Activated T-cell treated with anti-CD3 and anti-CD28 coated beads for 1 hour (primary cell): ENCODE measurements at regions not wholly inside any gene's neighbourhood (a gene's known extent, or its start where the extent isn't known, plus 50 kb on each side); places are given as distances from the start of the nearest gene placed in this dataset.

ENCODE experiments used
- DNase-seq: peaks from one replicate; pipeline ENCODE4 v3.0.0-alpha.2; 2020; ENCODE audit warnings: low read depth

DNA sequence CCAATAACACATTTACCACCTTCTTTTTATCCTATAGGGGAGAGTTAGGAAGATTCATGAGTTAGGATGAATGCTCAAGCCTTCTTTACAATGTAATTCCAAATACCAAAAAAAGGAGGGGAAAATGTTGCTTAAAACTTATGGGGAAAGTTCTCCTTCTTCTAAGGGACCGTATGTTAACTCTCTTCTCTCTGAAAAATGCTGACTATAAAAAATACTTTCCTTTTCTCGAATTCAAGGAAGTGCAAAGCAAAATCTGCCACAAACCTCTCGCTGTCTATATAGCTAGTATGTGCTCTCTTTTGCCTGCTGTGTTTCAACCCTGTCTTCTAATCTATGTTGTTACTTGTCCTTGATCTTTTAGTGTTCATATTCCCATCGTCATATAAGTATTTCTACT is 768.6 kb upstream of the C9orf72 start:
- no peak for DNase-seq

- DNase-seq = no peak
Measured at GRCh38 chr9:28342815-28343338, 769.6 kb upstream of the C9orf72 start.

GRCh38 chr9:28363151-28363562 is 789.9 kb upstream of the C9orf72 start:
- no peak for DNase-seq

- DNase-seq = no peak
Measured at GRCh38 chr9:28365020-28365640, 791.8 kb upstream of the C9orf72 start.

DNA sequence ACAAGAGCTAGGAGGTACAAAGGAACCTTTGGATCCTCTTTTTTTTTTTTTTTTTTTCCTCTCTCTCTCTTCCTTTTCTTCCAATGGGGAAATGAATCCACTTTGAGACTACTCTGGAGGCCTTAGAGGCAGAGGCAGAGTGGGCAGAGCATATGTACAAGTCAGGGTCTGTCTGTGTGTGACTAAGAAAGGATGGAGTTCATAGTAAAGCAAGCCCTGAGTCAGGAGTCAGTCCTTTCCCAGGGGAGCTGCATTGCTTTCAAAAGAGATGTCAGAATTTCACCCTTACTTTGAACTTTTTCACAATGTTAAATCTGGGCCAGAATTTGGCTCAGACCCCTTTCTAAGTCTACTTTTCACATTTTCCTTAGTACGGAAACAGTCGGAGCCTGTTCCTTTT is 792.4 kb upstream of the C9orf72 start:
- no peak for DNase-seq

DNA sequence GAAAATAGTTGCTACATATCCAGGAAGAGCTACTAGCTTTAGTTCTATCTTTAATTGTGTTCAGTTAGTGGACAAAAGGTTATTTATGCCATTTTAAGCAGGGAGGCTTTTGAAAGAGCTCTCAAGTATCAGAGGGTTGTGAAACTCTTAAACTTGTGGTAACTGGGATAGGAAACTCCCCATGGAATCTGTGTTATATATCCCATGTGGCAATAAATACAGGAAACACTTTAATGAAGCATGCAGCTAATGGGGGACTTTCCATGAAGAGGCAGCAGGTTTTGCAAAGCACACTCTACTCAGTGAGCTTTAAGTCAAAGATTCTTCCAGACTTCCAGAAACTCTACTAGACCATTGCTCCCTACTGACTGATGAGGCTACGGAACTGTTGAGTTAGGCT is 805.0 kb upstream of the C9orf72 start:
- no peak for DNase-seq

GRCh38 chr9:28379082-28379481 is 805.8 kb upstream of the C9orf72 start:
- DNase-seq = no peak

- DNase-seq = no peak
Measured at GRCh38 chr9:28389411-28389810, 816.1 kb upstream of the C9orf72 start.

GRCh38 chr9:28394774-28395173 is 821.5 kb upstream of the C9orf72 start:
- no peak for DNase-seq

DNA sequence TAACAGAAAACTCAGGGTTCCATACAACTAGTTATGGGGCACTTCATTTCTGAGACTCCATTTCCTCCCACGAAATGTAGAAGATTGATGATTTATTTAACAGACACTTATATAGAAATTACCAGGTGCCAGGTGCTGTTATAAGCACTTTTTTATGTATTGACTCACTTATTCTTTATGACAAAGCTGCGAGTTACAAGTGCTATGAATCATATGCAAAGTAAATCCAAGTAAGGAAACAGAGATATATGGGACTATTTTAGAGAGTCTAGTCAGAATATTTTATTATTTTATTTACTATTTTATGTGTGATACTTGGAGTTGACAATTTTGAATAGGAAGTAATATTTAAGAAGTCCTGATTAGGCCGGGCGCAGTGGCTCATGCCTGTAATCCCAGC is 822.8 kb upstream of the C9orf72 start:
- DNase-seq = no peak

DNA sequence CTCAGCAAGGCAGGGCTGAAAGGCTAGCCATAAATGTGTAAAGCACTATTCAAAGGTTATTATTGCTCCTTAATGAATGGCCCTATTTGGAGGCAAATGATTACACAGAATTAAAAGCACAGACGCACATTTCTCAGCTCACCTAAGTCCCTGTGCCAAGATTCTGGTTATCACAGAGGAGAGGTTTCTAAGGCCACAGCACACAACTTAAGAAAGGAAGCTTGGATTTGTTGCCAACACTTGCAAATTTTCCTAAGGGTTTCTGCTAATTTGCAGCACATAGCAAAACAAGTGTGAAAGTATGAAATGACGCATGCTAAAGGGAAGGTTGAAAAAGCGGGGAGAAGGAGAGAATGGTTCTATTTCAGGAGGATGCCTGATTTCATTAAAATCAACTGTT is 834.1 kb upstream of the C9orf72 start:
- DNase-seq = no peak

DNA sequence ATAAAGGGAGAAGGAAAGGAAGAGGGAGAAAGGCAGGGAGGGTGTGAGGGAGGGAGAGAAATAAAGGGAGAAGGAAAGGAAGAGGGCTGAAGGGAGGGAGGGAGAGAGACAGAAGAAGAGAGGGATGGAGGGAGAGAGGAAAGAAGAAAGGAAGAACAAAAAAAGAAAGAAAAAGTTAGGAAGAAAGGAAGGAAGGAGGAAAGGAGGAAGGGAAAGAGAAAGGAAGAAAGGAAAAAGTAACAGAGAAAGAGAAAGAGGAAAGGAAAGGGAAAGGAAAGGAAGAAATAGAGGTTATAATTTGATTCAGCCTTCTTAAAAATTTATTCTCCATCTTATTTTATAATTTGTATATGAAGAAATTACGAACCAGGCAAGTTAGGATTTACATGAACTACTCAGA is 836.6 kb upstream of the C9orf72 start:
- DNase-seq = no peak

DNA sequence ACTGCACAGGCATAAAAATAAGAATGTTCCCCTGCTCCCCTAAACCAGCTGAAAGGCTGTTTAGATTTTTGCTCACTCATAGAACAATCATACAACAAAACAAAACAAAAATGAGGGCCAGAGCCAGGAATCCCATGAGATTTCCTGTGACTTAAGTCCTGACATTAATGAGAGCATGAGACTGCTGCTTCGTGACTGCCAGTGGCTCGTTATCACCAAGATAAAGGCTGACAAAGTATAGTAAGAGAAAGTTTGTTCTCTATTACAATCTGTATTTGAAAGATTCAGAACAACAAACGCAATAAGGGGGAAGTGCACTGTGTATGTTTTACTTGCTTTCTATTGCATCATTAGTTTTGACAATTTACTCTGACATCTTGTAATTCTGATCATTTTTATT is 837.1 kb upstream of the C9orf72 start:
- no peak for DNase-seq

DNA sequence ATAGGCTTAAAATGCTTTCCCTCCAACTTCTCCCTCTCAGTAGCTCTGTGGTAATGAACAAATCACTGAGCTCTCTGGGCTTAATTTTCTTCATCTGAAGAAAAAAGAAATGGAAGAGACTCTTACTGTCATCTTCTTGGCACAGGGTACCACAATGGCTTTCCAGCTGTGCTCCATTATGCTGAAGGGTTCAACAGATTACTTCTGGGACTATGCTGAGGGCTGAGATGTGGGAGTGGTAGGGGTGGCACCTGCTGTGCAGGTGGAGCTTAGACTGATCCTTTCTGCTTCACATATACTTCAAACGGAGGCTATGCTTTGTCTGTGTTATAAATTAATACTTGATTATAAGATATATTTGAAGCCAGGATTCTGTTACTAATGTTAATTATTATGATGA is 840.2 kb upstream of the C9orf72 start:
- DNase-seq = no peak

GRCh38 chr9:28423255-28423654 is 850.0 kb upstream of the C9orf72 start:
- no peak for DNase-seq

DNA sequence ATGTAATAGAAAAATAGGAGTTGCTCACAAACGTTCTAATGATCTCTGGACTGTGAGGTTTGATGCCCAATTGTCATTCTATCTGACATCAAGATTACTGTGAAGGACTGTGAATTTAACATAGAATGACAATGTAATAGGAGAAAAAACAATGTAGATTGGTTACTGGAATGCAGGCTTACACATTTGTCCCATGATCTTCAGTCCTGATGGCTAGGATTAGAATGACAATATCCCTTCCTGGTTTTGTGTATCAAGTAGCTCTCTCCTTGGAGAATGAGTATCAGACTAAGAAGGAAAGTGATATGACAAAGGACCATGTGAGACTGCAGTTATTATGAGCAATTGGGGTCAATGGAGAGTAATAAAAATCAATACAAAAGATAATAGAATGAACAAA is 862.2 kb upstream of the C9orf72 start:
- DNase-seq = no peak

DNA sequence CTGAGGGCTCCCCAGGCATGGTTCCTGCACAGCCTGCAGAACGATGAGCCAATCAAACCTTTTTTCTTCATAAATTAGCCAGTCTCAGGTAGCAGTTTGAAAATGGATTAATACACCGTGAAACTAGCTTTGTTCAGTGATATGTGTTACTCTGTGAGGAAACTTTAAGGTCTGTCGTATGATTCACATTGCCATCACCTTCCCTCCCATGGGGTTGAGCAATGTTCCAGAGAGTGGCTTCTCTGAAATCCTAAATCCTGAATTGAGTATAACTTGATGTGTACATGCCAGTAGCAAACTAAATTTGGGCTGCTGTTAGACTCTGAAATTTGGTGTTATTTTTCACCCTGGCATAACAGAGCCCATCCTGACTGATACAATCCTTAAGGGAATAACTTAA is 866.4 kb upstream of the C9orf72 start:
- DNase-seq = no peak

GRCh38 chr9:28443461-28443860 is 870.2 kb upstream of the C9orf72 start:
- no peak for DNase-seq

GRCh38 chr9:28444637-28445036 is 871.4 kb upstream of the C9orf72 start:
- DNase-seq = no peak

- no peak for DNase-seq
Measured at GRCh38 chr9:28445211-28445610, 871.9 kb upstream of the C9orf72 start.

DNA sequence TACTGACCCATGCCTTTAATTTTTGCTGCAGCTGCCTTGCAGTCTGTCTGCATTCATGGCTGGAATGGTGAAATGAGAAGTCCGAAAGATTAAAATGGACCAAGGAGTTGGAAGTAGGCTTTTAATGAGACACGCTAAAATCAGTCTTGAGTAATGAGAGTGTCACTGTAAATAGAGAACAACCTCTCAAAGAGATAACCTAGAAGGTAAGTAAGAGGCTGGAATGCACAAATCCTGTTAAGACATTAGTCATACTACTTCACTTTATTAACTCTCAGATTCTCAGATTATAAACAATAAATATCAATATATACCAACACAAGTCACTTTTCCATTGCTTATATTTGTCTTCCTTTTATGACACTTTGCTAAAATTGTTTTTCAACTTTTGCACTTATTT is 880.6 kb upstream of the C9orf72 start:
- no peak for DNase-seq

DNA sequence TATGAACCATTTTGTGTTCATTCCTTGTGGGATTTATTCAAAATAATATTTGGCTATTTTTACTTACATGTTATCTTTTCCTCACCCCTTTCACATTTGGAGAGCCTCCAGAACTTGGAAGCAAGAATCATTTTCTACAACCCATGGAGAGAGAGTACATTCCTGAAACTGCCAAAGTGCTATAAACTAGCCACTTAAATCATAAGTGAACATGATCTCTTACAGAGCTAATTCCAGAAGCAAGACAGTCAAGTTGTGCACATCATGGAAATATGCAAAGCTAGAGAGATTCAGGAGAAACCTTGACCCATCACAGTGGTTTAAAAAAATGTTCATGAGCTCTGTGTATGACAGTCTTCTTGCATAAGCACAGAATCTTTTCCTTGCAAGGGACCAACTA is 883.6 kb upstream of the C9orf72 start:
- DNase-seq = no peak

- no peak for DNase-seq
Measured at GRCh38 chr9:28464481-28465216, 891.4 kb upstream of the C9orf72 start.

DNA sequence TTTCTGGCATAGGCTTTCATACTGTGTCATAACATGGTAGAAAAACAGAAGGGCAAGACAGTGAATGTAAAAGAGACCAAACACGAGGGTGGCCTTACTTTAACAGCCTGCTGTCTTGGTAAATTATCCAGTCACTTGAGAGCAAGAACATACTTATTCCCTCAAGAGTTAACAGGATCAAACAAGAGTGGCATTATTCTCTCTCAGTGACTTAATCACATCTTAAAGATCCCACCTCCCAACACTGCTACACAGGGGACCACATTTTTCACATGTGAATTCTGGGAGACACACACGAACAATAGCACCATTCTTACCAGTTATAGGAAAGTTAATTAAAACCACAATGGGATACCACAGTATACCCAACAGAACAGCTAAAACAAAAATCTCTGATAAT is 898.0 kb upstream of the C9orf72 start:
- DNase-seq = no peak
